ENCODE measurements at regions not wholly inside any gene's neighbourhood (a gene's known extent, or its start where the extent isn't known, plus 50 kb on each side); places are given as distances from the start of the nearest gene placed in this dataset.

DNA sequence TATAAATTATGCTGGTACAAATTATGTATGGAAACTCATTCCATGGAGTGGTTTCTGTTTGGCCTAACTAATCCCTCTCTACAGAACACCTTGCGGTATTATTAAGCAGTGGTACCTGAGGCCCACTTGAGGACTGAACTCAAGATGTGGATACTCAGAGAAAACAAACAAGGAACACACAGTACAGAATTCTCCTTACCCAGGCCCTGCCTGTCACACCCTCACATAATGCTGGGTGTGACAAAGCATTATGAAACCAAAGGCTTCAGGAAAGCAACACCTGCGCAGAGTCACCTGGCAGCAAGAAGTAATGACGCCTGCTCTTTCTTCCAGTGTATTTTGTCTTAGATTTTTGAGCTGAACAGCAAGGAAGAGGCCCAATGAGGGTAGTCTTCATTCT lies 264.7 kb downstream of the PAX3 start:
- no peak for TF ChIP-seq POLR2AphosphoS5 (IDR thresholded peaks at IDR 0.05; ENCODE audit: low read depth)
- DNase-seq (ENCODE audit: low read depth in 1 of 2, low spot score in 1 of 2) = no peak
- no peaks in the 10 kb centered on the region for H3K27me3 ChIP-seq (ENCODE audit: insufficient read depth, poor library complexity, severe bottlenecking)
- no peak overlapping the region for H3K4me3 ChIP-seq (replicated peaks; ENCODE audit: insufficient read depth, low read length)
- no peak overlapping the region for H3K27ac ChIP-seq (replicated peaks)

DNA sequence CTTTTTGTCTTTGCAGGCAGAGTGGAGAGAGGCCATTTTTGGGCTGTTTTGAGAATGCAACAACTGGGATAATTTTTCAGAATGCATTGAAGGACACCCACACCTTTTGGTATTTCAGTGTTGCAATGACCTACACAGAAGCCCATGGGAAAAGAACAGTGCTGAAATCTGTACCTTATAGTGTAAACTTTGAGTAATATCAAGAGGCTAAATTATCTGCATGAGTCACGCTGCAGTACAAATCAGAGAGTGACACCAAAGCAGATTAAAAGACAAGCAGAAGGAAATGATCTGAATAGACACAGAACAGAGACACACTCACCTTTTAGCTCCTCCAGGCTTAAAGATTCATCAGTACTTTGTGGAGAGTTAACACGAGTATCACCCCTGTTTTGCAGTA lies 265.3 kb downstream of the PAX3 start:
- Histone ChIP-seq H3K4me3 (replicated peaks; ENCODE audit: insufficient read depth, low read length) (no peak overlapping the region), H3K27me3 (ENCODE audit: insufficient read depth, poor library complexity, severe bottlenecking) (no peaks in the 10 kb centered on the region), H3K27ac (replicated peaks) (no peak overlapping the region)
- no peak for DNase-seq (ENCODE audit: low read depth in 1 of 2, low spot score in 1 of 2)
- TF ChIP-seq GABPA (IDR thresholded peaks at IDR 0.05; ENCODE audit: low read depth) (no peak), SPI1 (IDR thresholded peaks at IDR 0.05; ENCODE audit: borderline replicate concordance, low read depth) (no peak), POLR2AphosphoS5 (IDR thresholded peaks at IDR 0.05; ENCODE audit: low read depth) (no peak)
- TF ChIP-seq, protein P1, sequence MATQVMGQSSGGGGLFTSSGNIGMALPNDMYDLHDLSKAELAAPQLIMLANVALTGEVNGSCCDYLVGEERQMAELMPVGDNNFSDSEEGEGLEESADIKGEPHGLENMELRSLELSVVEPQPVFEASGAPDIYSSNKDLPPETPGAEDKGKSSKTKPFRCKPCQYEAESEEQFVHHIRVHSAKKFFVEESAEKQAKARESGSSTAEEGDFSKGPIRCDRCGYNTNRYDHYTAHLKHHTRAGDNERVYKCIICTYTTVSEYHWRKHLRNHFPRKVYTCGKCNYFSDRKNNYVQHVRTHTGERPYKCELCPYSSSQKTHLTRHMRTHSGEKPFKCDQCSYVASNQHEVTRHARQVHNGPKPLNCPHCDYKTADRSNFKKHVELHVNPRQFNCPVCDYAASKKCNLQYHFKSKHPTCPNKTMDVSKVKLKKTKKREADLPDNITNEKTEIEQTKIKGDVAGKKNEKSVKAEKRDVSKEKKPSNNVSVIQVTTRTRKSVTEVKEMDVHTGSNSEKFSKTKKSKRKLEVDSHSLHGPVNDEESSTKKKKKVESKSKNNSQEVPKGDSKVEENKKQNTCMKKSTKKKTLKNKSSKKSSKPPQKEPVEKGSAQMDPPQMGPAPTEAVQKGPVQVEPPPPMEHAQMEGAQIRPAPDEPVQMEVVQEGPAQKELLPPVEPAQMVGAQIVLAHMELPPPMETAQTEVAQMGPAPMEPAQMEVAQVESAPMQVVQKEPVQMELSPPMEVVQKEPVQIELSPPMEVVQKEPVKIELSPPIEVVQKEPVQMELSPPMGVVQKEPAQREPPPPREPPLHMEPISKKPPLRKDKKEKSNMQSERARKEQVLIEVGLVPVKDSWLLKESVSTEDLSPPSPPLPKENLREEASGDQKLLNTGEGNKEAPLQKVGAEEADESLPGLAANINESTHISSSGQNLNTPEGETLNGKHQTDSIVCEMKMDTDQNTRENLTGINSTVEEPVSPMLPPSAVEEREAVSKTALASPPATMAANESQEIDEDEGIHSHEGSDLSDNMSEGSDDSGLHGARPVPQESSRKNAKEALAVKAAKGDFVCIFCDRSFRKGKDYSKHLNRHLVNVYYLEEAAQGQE (IDR thresholded peaks at IDR 0.05; ENCODE audit: insufficient replicate concordance, low read depth) = no peak
- TF ChIP-seq, protein P2, sequence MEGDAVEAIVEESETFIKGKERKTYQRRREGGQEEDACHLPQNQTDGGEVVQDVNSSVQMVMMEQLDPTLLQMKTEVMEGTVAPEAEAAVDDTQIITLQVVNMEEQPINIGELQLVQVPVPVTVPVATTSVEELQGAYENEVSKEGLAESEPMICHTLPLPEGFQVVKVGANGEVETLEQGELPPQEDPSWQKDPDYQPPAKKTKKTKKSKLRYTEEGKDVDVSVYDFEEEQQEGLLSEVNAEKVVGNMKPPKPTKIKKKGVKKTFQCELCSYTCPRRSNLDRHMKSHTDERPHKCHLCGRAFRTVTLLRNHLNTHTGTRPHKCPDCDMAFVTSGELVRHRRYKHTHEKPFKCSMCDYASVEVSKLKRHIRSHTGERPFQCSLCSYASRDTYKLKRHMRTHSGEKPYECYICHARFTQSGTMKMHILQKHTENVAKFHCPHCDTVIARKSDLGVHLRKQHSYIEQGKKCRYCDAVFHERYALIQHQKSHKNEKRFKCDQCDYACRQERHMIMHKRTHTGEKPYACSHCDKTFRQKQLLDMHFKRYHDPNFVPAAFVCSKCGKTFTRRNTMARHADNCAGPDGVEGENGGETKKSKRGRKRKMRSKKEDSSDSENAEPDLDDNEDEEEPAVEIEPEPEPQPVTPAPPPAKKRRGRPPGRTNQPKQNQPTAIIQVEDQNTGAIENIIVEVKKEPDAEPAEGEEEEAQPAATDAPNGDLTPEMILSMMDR (IDR thresholded peaks at IDR 0.05; ENCODE audit: insufficient read depth, low read length) = no peak

DNA sequence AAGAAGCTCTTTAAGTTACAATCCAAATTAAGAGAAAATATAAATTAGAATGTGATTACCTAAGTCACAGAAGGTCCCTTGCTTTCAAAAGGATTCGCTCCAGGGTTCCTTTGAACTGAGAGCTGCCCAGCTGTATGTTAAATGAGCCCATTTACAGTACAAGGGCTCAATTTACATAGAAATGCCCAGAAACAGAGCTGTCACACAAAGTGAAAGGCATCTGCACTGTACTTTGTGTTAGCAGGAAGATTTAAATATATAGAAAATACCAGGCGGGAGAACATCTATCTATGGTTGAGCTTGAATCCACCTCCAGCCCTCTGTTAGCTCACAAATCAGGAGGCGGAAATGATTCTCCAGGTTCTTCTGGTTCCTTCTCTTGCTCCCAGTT lies 272.9 kb downstream of the PAX3 start:
- TF ChIP-seq, protein P2 (IDR thresholded peaks at IDR 0.05; ENCODE audit: insufficient read depth, low read length) = no peak
- no peak for TF ChIP-seq SPI1 (IDR thresholded peaks at IDR 0.05; ENCODE audit: borderline replicate concordance, low read depth)
- TF ChIP-seq POLR2AphosphoS5 (IDR thresholded peaks at IDR 0.05; ENCODE audit: low read depth) = no peak
- no peak for TF ChIP-seq GABPA (IDR thresholded peaks at IDR 0.05; ENCODE audit: low read depth)
- TF ChIP-seq, protein P1 (IDR thresholded peaks at IDR 0.05; ENCODE audit: insufficient replicate concordance, low read depth) = no peak
- Histone ChIP-seq H3K27me3 (ENCODE audit: insufficient read depth, poor library complexity, severe bottlenecking) (no peaks in the 10 kb centered on the region), H3K27ac (replicated peaks) (no peak overlapping the region), H3K4me3 (replicated peaks; ENCODE audit: insufficient read depth, low read length) (no peak overlapping the region)
- DNase-seq (ENCODE audit: low read depth in 1 of 2, low spot score in 1 of 2) = no peak

DNA sequence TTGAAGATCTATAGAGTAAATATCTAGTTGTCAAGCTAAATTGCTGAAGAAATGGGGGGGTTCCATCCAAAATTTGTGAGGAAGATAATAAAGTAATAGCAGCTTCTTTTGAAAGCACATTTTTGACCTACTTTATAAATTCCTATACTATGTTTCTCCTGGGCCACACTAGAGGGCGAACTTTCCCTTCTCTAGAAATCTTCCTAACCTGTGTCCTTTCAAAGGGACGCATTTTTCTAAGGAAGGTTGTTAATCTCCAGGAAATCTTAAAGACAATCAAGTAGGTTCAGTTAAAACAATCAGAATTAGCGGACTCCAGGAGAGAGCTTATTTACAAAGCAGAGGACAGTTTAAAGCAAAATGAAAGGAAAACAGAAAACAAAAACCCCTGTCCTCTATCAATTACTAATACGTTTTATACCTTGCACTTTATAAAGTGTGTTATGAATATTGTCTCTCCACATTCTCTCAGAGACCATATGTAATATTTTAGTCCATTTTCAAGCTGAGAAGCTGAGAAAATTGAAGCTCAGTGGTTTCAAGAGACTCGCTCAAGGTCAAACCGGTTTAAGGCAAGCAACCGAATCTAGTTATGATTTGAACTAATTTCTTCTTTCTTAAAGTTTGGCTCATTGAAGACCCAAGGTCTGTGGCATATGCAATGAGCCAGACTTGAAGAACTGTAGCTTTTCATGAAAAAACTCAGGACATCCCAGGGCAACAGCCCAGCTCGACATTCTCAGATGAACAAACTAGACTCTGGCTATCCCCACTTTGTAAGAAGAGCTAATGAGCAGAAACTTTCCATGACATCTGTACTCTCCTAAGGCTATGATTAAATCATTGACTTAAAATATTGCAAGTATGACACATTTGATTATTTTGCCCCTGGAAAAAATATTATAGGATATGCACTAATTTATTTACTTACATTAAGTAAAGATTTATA lies 273.6 kb downstream of the PAX3 start:
- Histone ChIP-seq H3K27me3 (ENCODE audit: insufficient read depth, poor library complexity, severe bottlenecking) (no peaks in the 10 kb centered on the region), H3K4me3 (replicated peaks; ENCODE audit: insufficient read depth, low read length) (no peak overlapping the region), H3K27ac (replicated peaks) (no peak overlapping the region)
- peak in 1 of 2 experiments; percentile 3 for DNase-seq (ENCODE audit: low read depth in 1 of 2, low spot score in 1 of 2)
- TF ChIP-seq, protein P2 (IDR thresholded peaks at IDR 0.05; ENCODE audit: insufficient read depth, low read length) = peak; percentile 41
- TF ChIP-seq SPI1 (IDR thresholded peaks at IDR 0.05; ENCODE audit: borderline replicate concordance, low read depth) = no peak
- TF ChIP-seq, protein P1 (IDR thresholded peaks at IDR 0.05; ENCODE audit: insufficient replicate concordance, low read depth) = no peak
- no peak for TF ChIP-seq POLR2AphosphoS5 (IDR thresholded peaks at IDR 0.05; ENCODE audit: low read depth)
- no peak for TF ChIP-seq GABPA (IDR thresholded peaks at IDR 0.05; ENCODE audit: low read depth)
